Right cardiac atrium (tissue), 5 donors: ENCODE measurements at regions not wholly inside any gene's neighbourhood (a gene's known extent, or its start where the extent isn't known, plus 50 kb on each side); places are given as distances from the start of the nearest gene placed in this dataset.
A peak's percentile ranks its signal among the peaks of the same experiment; 100 is the strongest.

Experiments used
- ATAC-seq, 2 donors: fragments of 200-7000 bp; cut with Tn5 transposase; one replicate each; pipeline versions ENCODE4 v1.8.0 to v1.9.1; 2020; ENCODE audit warnings: moderate library complexity in 2 of 2, mild to moderate bottlenecking in 1 of 2
- DNase-seq, 3 donors: peaks; one replicate each; pipeline ENCODE4 v3.0.0-alpha.2; 2020
- H3K27ac ChIP-seq: one replicate; pipeline ENCODE4 v1.5.1; 2013; ENCODE audit warnings: mild to moderate bottlenecking, low read length, control low read depth, moderate library complexity
- H3K27me3 ChIP-seq: one replicate; pipeline ENCODE4 v1.6.1; 2013; ENCODE audit not compliant: control insufficient read depth, insufficient read depth
- H3K4me1 ChIP-seq: one replicate; pipeline ENCODE4 v1.6.1; 2013; ENCODE audit warnings: low read length; ENCODE audit not compliant: control insufficient read depth, insufficient read depth
- H3K4me3 ChIP-seq: one replicate; pipeline ENCODE4 v1.5.1; 2013; ENCODE audit warnings: low read length, control low read depth
- H3K9me3 ChIP-seq: one replicate; pipeline ENCODE4 v1.6.1; 2013; ENCODE audit warnings: low read length; ENCODE audit not compliant: control insufficient read depth
- WGBS: extraction: QIAGEN DNeasy Blood & Tissue Kit; methylation state at CpG from one replicate; pipeline ENCODE4 v1.1.7; 2013; 5-methylcytosine and 5-hydroxymethylcytosine counted together
- intact Hi-C, 4 donors: fragments of 100-400 bp; cut with DNase I; formaldehyde crosslinking; loops; one replicate each; pipeline versions ENCODE4 v1.11.0 to v1.14.0; 2022 to 2023
- donor health status: healthy with polysubstance abuse.
- donor health status: DM: no; HTN: yes; CAD: no.
- donor health status: DM: no; HTN: no; CAD: no.
- donor health status: DM: no; HTN: yes; CAD: no; lungs with severe emphysema.
- donor health status: DM: yes; HTN: yes; CAD: no.

- intact Hi-C loops: no loop called here
- Histone ChIP-seq H3K4me3 (no peak overlapping the region), H3K27ac (no peak overlapping the region), H3K4me1 (peaks cover 8% of the 10 kb centered on the region), H3K9me3 (no peaks in the 10 kb centered on the region), H3K27me3 (no peaks in the 10 kb centered on the region)
- DNase-seq (no peak), ATAC-seq (no peak)
- WGBS: 79% methylated on average over 4 of the region's 4 CpGs
These were observed 60.9 kb upstream of the TMEM178A start for GRCh38 chr2:39604866-39605265.

- H3K4me1 ChIP-seq: peaks cover 8% of the 10 kb centered on the region
- no peak for DNase-seq
- H3K27me3 ChIP-seq: no peaks in the 10 kb centered on the region
- no peaks in the 10 kb centered on the region for H3K9me3 ChIP-seq
- H3K27ac ChIP-seq: no peak overlapping the region
- ATAC-seq: no peak
- intact Hi-C loops: no loop called here
- no peak overlapping the region for H3K4me3 ChIP-seq
- 78% methylated on average over 4 of the region's 4 CpGs for WGBS
These were observed 59.1 kb upstream of the TMEM178A start for GRCh38 chr2:39606585-39606984.

- intact Hi-C loops: no loop called here
- Histone ChIP-seq H3K27me3 (no peaks in the 10 kb centered on the region), H3K9me3 (no peaks in the 10 kb centered on the region), H3K27ac (peak overlapping the region; percentile 75), H3K4me3 (no peak overlapping the region), H3K4me1 (peaks cover 8% of the 10 kb centered on the region)
- no peak for DNase-seq
- ATAC-seq: no peak
- 83% methylated on average over 4 of the region's 4 CpGs for WGBS
These were observed 58.0 kb upstream of the TMEM178A start for GRCh38 chr2:39607538-39608262.

- intact Hi-C loops: no loop called here
- Histone ChIP-seq H3K27ac (peak overlapping the region; percentile 75), H3K9me3 (no peaks in the 10 kb centered on the region), H3K4me1 (peaks cover 8% of the 10 kb centered on the region), H3K27me3 (no peaks in the 10 kb centered on the region), H3K4me3 (no peak overlapping the region)
- DNase-seq (no peak), ATAC-seq (no peak)
- 87% methylated on average over 4 of the region's 4 CpGs for WGBS
These were observed 57.5 kb upstream of the TMEM178A start for GRCh38 chr2:39608263-39608575.

GRCh38 chr2:39608686-39609441, 56.9 kb upstream of the TMEM178A start:
- Histone ChIP-seq H3K27me3 (no peaks in the 10 kb centered on the region), H3K27ac (peak overlapping the region; percentile 75), H3K9me3 (no peaks in the 10 kb centered on the region), H3K4me1 (peaks cover 8% of the 10 kb centered on the region), H3K4me3 (no peak overlapping the region)
- 28% methylated on average over 6 of the region's 6 CpGs for WGBS
- DNase-seq: no peak
- intact Hi-C loops: no loop called here
- peak; percentile 57 to 64 for ATAC-seq

GRCh38 chr2:39609917-39610316, 55.8 kb upstream of the TMEM178A start:
- H3K27ac ChIP-seq: no peak overlapping the region
- H3K4me3 ChIP-seq: no peak overlapping the region
- H3K27me3 ChIP-seq: no peaks in the 10 kb centered on the region
- H3K9me3 ChIP-seq: no peaks in the 10 kb centered on the region
- 93% methylated on average over 2 of the region's 2 CpGs for WGBS
- ATAC-seq: no peak
- H3K4me1 ChIP-seq: peaks cover 8% of the 10 kb centered on the region
- DNase-seq: no peak
- intact Hi-C loops: loop anchor here in 1 of 4 donors (10.0 kb wide), 1 partner anchor 65 kb away; no protein-coding TSS in a partner anchor

- intact Hi-C loops: loop anchor here in 1 of 4 donors (10.0 kb wide), 1 partner anchor 59 kb away; no protein-coding TSS in a partner anchor
- no peak for DNase-seq
- Histone ChIP-seq H3K4me1 (peaks cover 2% of the 10 kb centered on the region), H3K27me3 (no peaks in the 10 kb centered on the region), H3K27ac (no peak overlapping the region), H3K4me3 (no peak overlapping the region), H3K9me3 (no peaks in the 10 kb centered on the region)
- ATAC-seq: no peak
- WGBS: 96% methylated on average over 1 of the region's 1 CpG
These were observed 50.0 kb upstream of the TMEM178A start for GRCh38 chr2:39615675-39616074.
